DOHH2 (cell line): ENCODE measurements at regions not wholly inside any gene's neighbourhood (a gene's known extent, or its start where the extent isn't known, plus 50 kb on each side); places are given as distances from the start of the nearest gene placed in this dataset.
"Not testable (repeated sequence)": the region's sequence is repeated elsewhere in the genome, so short reads cannot be mapped to it uniquely, and the experiment has no call there.

ENCODE experiments used
- H3F3A ChIP-seq: fragments of 200-600 bp; sonication (generic), shearing (Covaris generic); 2 replicates; pipeline ENCODE4 v1.6.0; 2016; ENCODE audit warnings: antibody characterized with exemption, mild to moderate bottlenecking; ENCODE audit not compliant: control insufficient read depth, insufficient read depth
- H3K27ac ChIP-seq: fragments of 200-600 bp; sonication (generic); 2 replicates; pipeline ENCODE4 v1.5.1; 2014; ENCODE audit warnings: low read depth, mild to moderate bottlenecking, low read length, moderate library complexity
- H3K27me3 ChIP-seq: fragments of 200-600 bp; sonication (generic); 2 replicates; pipeline ENCODE4 v1.6.1; 2014; ENCODE audit warnings: mild to moderate bottlenecking, low read length, mixed read lengths; ENCODE audit not compliant: control insufficient read depth
- H3K36me3 ChIP-seq: fragments of 200-600 bp; sonication (generic); 2 replicates; pipeline ENCODE4 v1.6.1; 2014; ENCODE audit warnings: mild to moderate bottlenecking, low read length, moderate library complexity, mixed read lengths; ENCODE audit not compliant: control insufficient read depth
- H3K4me1 ChIP-seq: fragments of 200-600 bp; sonication (generic); 2 replicates; pipeline ENCODE4 v1.6.1; 2014; ENCODE audit warnings: mild to moderate bottlenecking, low read length, mixed read lengths; ENCODE audit not compliant: control insufficient read depth
- H3K4me2 ChIP-seq: fragments of 200-600 bp; sonication (generic); 2 replicates; pipeline ENCODE4 v1.6.0; 2014; ENCODE audit warnings: mild to moderate bottlenecking, low read length, moderate library complexity
- H3K4me3 ChIP-seq: fragments of 200-600 bp; sonication (generic); 2 replicates; pipeline ENCODE4 v1.5.1; 2014; ENCODE audit warnings: mild to moderate bottlenecking, low read length, mixed read lengths
- H3K79me2 ChIP-seq: fragments of 200-600 bp; sonication (generic); 2 replicates; pipeline ENCODE4 v1.6.1; 2014; ENCODE audit warnings: mild to moderate bottlenecking, low read length, mixed read lengths; ENCODE audit not compliant: control insufficient read depth
- H3K9me2 ChIP-seq: fragments of 200-600 bp; sonication (generic); replicated peaks from 2 replicates; pipeline ENCODE4 v1.6.1; 2014; ENCODE audit warnings: mild to moderate bottlenecking, low read length, mixed read lengths; ENCODE audit not compliant: control insufficient read depth
- H3K9me3 ChIP-seq: fragments of 200-600 bp; sonication (generic); 2 replicates; pipeline ENCODE4 v1.6.1; 2014; ENCODE audit warnings: antibody characterized with exemption, low read length, mixed read lengths; ENCODE audit not compliant: control insufficient read depth, insufficient read depth
- H4K20me1 ChIP-seq: fragments of 200-600 bp; sonication (generic); 2 replicates; pipeline ENCODE4 v1.6.0; 2014; ENCODE audit warnings: low read depth, mild to moderate bottlenecking, antibody characterized with exemption, low read length, moderate library complexity; ENCODE audit not compliant: control insufficient read depth, insufficient read depth
- CTCF ChIP-seq: fragments of 200-600 bp; sonication (generic); IDR thresholded peaks from one replicate; pipeline ENCODE4 v1.5.1; 2014; ENCODE audit warnings: antibody characterized with exemption, mild to moderate bottlenecking, low read depth, low read length; ENCODE audit not compliant: poor library complexity, severe bottlenecking
- EZH2phosphoT487 ChIP-seq: fragments of 200-600 bp; sonication (generic); IDR thresholded peaks from 2 replicates; pipeline ENCODE4 v1.6.1; 2017; ENCODE audit warnings: borderline replicate concordance, mild to moderate bottlenecking, antibody characterized with exemption, low read length, moderate library complexity, mixed read lengths

GRCh38 chr22:22773979-22774604 lies 113.5 kb upstream of the IGLL5 start:
- no peak for TF ChIP-seq CTCF
- TF ChIP-seq EZH2phosphoT487, result no peak
- Histone ChIP-seq H3F3A (peaks cover 8% of the 10 kb centered on the region), H3K27me3 (no peaks in the 10 kb centered on the region), H3K27ac (peak overlapping the region; percentile 93), H3K4me2 (peak overlapping the region; percentile 82), H3K36me3 (no peaks in the 10 kb centered on the region), H3K4me1 (peaks cover 71% of the 10 kb centered on the region), H3K4me3 (peak overlapping the region; percentile 68), H4K20me1 (no peaks in the 10 kb centered on the region), H3K9me3 (no peaks in the 10 kb centered on the region), H3K79me2 (no peaks in the 10 kb centered on the region), H3K9me2 (no peaks in the 10 kb centered on the region)

GRCh38 chr22:22774762-22775161 lies 112.9 kb upstream of the IGLL5 start:
- not testable (repeated sequence) for H3F3A ChIP-seq, H3K79me2 ChIP-seq, H3K27me3 ChIP-seq, H3K36me3 ChIP-seq, H3K9me2 ChIP-seq, H3K9me3 ChIP-seq, H4K20me1 ChIP-seq
- peak overlapping the region; percentile 93 for H3K27ac ChIP-seq
- H3K4me2 ChIP-seq, result peak overlapping the region; percentile 82
- peak overlapping the region; percentile 68 for H3K4me3 ChIP-seq
- H3K4me1 ChIP-seq, result peaks cover 78% of the 10 kb centered on the region

GRCh38 chr22:22776121-22776520 lies 111.5 kb upstream of the IGLL5 start:
- no peak for TF ChIP-seq EZH2phosphoT487
- no peak for TF ChIP-seq CTCF
- H3K9me2 ChIP-seq, result no peaks in the 10 kb centered on the region
- no peaks in the 10 kb centered on the region for H3K9me3 ChIP-seq
- H3K79me2 ChIP-seq, result no peaks in the 10 kb centered on the region
- no peaks in the 10 kb centered on the region for H3K36me3 ChIP-seq
- 0 out of 2 replicates have a peak overlapping the region, but pooled peaks have one; percentile 18 for H3K27ac ChIP-seq
- H3K27me3 ChIP-seq, result no peaks in the 10 kb centered on the region
- H3F3A ChIP-seq, result peaks cover 6% of the 10 kb centered on the region
- H3K4me2 ChIP-seq, result no peak overlapping the region
- H3K4me1 ChIP-seq, result peaks cover 67% of the 10 kb centered on the region
- no peaks in the 10 kb centered on the region for H4K20me1 ChIP-seq
- H3K4me3 ChIP-seq, result no peak overlapping the region

GRCh38 chr22:22779213-22779612 lies 108.4 kb upstream of the IGLL5 start:
- TF ChIP-seq CTCF (no peak), EZH2phosphoT487 (no peak)
- peaks cover 36% of the 10 kb centered on the region for H3K4me1 ChIP-seq
- no peaks in the 10 kb centered on the region for H3K36me3 ChIP-seq
- H4K20me1 ChIP-seq, result no peaks in the 10 kb centered on the region
- H3K79me2 ChIP-seq, result no peaks in the 10 kb centered on the region
- H3F3A ChIP-seq, result peaks cover 6% of the 10 kb centered on the region
- H3K9me3 ChIP-seq, result no peaks in the 10 kb centered on the region
- H3K4me2 ChIP-seq, result no peak overlapping the region
- H3K4me3 ChIP-seq, result no peak overlapping the region
- no peaks in the 10 kb centered on the region for H3K27me3 ChIP-seq
- no peaks in the 10 kb centered on the region for H3K9me2 ChIP-seq
- no peak overlapping the region for H3K27ac ChIP-seq
